K562 (cell line): ENCODE measurements at regions not wholly inside any gene's neighbourhood (a gene's known extent, or its start where the extent isn't known, plus 50 kb on each side); places are given as distances from the start of the nearest gene placed in this dataset.

Experiments
- ARNT ChIP-seq, 2 experiments: fragments of 450-650 bp; IDR thresholded peaks; 2 replicates each; pipeline ENCODE4 v1.6.1; 2016; ENCODE audit warnings: mild to moderate bottlenecking in 1 of 2
- COPS2 ChIP-seq: fragments of 450-650 bp; conservative IDR thresholded peaks from 2 replicates; pipeline ENCODE4 v1.6.1; 2016; ENCODE audit warnings: mild to moderate bottlenecking, moderate library complexity
- ERF ChIP-seq: fragments of 450-650 bp; formaldehyde crosslinking; IDR thresholded peaks from 2 replicates; pipeline ENCODE4 v1.4.0; 2020; ENCODE audit warnings: mild to moderate bottlenecking, mixed read lengths
- GTF2A2 ChIP-seq: IDR thresholded peaks from 2 replicates; pipeline ENCODE4 v1.6.1; 2016; ENCODE audit warnings: mild to moderate bottlenecking, missing genetic modification characterization, missing compliant biosample characterization
- KLF16 ChIP-seq: IDR thresholded peaks from 2 replicates; pipeline ENCODE4 v1.6.1; 2016; ENCODE audit warnings: antibody characterized with exemption
- LCOR ChIP-seq: sonication (generic); formaldehyde crosslinking; IDR thresholded peaks from 2 replicates; pipeline ENCODE4 v1.8.0; 2022; ENCODE audit warnings: mild to moderate bottlenecking, missing genetic modification reagents
- MCM3 ChIP-seq: fragments of 450-650 bp; IDR thresholded peaks from 2 replicates; pipeline ENCODE4 v1.6.1; 2016
- MEF2D ChIP-seq: conservative IDR thresholded peaks from 2 replicates; pipeline ENCODE4 v1.6.1; 2016; ENCODE audit warnings: low read depth, missing genetic modification characterization, missing compliant biosample characterization
- PCBP2 ChIP-seq: fragments of 200-400 bp; formaldehyde crosslinking; IDR thresholded peaks from 2 replicates; pipeline ENCODE4 v1.6.1; 2018; ENCODE audit warnings: low read length, low read depth, mild to moderate bottlenecking, moderate library complexity; ENCODE audit not compliant: poor library complexity, severe bottlenecking
- RBM14 ChIP-seq: fragments of 200-400 bp; formaldehyde crosslinking; IDR thresholded peaks from 2 replicates; pipeline ENCODE4 v1.6.1; 2018; ENCODE audit warnings: low read depth, mild to moderate bottlenecking, low read length, moderate library complexity, borderline replicate concordance; ENCODE audit not compliant: insufficient read depth
- SIN3B ChIP-seq: fragments of 450-650 bp; IDR thresholded peaks from 2 replicates; pipeline ENCODE4 v1.6.1; 2017; ENCODE audit warnings: low read depth, mild to moderate bottlenecking, moderate library complexity
- SMAD3 ChIP-seq: fragments of 450-650 bp; formaldehyde crosslinking; conservative IDR thresholded peaks from 2 replicates; pipeline ENCODE4 v1.4.0; 2020; ENCODE audit warnings: mild to moderate bottlenecking
- SOX6 ChIP-seq: fragments of 450-650 bp; IDR thresholded peaks from 2 replicates; pipeline ENCODE4 v1.6.1; 2014; ENCODE audit warnings: mild to moderate bottlenecking
- SPI1 ChIP-seq: IDR thresholded peaks from 2 replicates; pipeline ENCODE4 v1.6.1; 2011; ENCODE audit warnings: low read depth, low read length, control low read depth, borderline replicate concordance
- THRA ChIP-seq: fragments of 450-650 bp; IDR thresholded peaks from 2 replicates; pipeline ENCODE4 v1.6.1; 2017; ENCODE audit warnings: mild to moderate bottlenecking, moderate library complexity
- XRCC5 ChIP-seq: fragments of 200-400 bp; formaldehyde crosslinking; IDR thresholded peaks from 2 replicates; pipeline ENCODE4 v1.6.1; 2017; ENCODE audit warnings: low read depth, mild to moderate bottlenecking, low read length
- ZNF253 ChIP-seq: fragments of 250-450 bp; sonication (Bioruptor Pico); conservative IDR thresholded peaks from 2 replicates; pipeline ENCODE4 v1.6.1; 2021; ENCODE audit warnings: mild to moderate bottlenecking
- ZNF445 ChIP-seq: fragments of 250-450 bp; sonication (Bioruptor Pico); IDR thresholded peaks from 2 replicates; pipeline ENCODE4 v1.4.0; 2020; ENCODE audit warnings: low read depth, mild to moderate bottlenecking, moderate library complexity
- ZZZ3 ChIP-seq: fragments of 450-650 bp; IDR thresholded peaks from 2 replicates; pipeline ENCODE4 v1.6.1; 2016; ENCODE audit warnings: antibody characterized with exemption, mild to moderate bottlenecking, moderate library complexity
- TF ChIP-seq, protein P1 (sequence below): sonication (generic); formaldehyde crosslinking; IDR thresholded peaks from 2 replicates; pipeline ENCODE4 v1.8.0; 2022; ENCODE audit warnings: mild to moderate bottlenecking, low read depth, missing genetic modification reagents
- TF ChIP-seq, protein P2 (sequence below): fragments of 450-650 bp; formaldehyde crosslinking; IDR thresholded peaks from 2 replicates; pipeline ENCODE4 v1.4.0; 2020; ENCODE audit warnings: mild to moderate bottlenecking, moderate library complexity
- TF ChIP-seq, protein P3 (sequence below), 2 experiments: fragments of 150-350 bp in 1 of 2; IDR thresholded peaks; 2 replicates each; pipeline ENCODE4 v1.6.1; 2012 to 2016; ENCODE audit warnings: low read depth in 2 of 2, low read length in 2 of 2, mild to moderate bottlenecking in 1 of 2, moderate library complexity in 1 of 2

DNA sequence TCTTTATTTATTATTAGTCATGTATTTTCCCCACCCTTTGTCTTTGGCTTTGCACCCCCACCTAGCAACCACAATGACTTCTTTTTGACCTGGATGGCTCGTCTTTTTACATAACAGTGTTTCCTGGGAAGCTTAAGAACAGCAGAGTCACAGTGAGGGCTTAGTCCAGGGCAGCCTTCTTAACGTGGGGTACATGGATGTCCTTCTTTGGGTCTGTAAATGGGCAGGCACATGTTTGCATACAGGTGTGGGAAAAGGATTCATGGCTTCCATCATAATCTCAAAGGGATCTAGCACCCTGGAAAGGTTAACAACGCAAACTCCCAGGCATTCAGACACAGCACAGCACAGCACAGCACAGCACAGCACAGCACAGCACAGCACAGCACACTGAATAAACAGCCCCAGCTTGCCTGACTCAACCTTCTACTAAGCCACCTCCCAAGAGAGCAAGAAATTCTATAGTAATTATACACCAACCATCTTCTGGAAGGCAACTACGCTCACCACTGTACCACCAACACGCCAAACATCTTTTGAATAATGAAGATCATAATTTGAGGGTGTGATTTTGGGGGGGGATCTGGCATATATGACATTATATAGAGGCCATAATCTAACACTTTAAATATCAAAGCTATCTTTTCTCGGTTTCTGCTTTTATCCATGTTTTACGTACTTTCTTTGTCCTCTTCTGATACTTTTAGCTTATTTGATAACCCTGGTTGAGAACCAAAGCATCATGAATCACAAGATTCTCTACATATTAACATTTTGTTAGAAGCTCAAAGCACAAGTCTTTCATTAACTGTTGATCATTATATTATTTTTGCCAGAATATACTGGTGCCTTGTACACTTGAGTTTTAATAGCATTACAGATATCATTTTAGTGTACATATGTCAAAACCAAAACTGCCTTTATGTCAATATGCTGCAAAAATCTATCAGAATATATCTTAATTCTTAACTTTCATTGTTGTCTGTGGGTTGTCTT is 177.2 kb upstream of the KLF14 start (continued):
- TF ChIP-seq SMAD3 (no peak), ARNT (IDR thresholded peaks at IDR 0.05) (no peak; a peak in 1 of 4 replicates), ZZZ3 (no peak), COPS2 (no peak), RBM14 (no peak), MCM3 (no peak), ZNF445 (CRISPR knock-in tag) (no peak), ERF (CRISPR knock-in tag) (0 out of 2 replicates have a peak, but pooled peaks have one; percentile 35), LCOR (CRISPR knock-in tag) (no peak), PCBP2 (no peak), KLF16 (no peak), ZNF253 (CRISPR knock-in tag) (no peak), THRA (no peak), SPI1 (no peak), GTF2A2 (tag) (0 out of 2 replicates have a peak, but pooled peaks have one; percentile 39), SOX6 (no peak), MEF2D (tag) (no peak), SIN3B (no peak), XRCC5 (no peak)
- TF ChIP-seq, protein P1, sequence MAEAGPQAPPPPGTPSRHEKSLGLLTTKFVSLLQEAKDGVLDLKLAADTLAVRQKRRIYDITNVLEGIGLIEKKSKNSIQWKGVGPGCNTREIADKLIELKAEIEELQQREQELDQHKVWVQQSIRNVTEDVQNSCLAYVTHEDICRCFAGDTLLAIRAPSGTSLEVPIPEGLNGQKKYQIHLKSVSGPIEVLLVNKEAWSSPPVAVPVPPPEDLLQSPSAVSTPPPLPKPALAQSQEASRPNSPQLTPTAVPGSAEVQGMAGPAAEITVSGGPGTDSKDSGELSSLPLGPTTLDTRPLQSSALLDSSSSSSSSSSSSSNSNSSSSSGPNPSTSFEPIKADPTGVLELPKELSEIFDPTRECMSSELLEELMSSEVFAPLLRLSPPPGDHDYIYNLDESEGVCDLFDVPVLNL (CRISPR knock-in tag): no peak
- TF ChIP-seq, protein P2, sequence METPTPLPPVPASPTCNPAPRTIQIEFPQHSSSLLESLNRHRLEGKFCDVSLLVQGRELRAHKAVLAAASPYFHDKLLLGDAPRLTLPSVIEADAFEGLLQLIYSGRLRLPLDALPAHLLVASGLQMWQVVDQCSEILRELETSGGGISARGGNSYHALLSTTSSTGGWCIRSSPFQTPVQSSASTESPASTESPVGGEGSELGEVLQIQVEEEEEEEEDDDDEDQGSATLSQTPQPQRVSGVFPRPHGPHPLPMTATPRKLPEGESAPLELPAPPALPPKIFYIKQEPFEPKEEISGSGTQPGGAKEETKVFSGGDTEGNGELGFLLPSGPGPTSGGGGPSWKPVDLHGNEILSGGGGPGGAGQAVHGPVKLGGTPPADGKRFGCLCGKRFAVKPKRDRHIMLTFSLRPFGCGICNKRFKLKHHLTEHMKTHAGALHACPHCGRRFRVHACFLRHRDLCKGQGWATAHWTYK (CRISPR knock-in tag): no peak
- TF ChIP-seq, protein P3, sequence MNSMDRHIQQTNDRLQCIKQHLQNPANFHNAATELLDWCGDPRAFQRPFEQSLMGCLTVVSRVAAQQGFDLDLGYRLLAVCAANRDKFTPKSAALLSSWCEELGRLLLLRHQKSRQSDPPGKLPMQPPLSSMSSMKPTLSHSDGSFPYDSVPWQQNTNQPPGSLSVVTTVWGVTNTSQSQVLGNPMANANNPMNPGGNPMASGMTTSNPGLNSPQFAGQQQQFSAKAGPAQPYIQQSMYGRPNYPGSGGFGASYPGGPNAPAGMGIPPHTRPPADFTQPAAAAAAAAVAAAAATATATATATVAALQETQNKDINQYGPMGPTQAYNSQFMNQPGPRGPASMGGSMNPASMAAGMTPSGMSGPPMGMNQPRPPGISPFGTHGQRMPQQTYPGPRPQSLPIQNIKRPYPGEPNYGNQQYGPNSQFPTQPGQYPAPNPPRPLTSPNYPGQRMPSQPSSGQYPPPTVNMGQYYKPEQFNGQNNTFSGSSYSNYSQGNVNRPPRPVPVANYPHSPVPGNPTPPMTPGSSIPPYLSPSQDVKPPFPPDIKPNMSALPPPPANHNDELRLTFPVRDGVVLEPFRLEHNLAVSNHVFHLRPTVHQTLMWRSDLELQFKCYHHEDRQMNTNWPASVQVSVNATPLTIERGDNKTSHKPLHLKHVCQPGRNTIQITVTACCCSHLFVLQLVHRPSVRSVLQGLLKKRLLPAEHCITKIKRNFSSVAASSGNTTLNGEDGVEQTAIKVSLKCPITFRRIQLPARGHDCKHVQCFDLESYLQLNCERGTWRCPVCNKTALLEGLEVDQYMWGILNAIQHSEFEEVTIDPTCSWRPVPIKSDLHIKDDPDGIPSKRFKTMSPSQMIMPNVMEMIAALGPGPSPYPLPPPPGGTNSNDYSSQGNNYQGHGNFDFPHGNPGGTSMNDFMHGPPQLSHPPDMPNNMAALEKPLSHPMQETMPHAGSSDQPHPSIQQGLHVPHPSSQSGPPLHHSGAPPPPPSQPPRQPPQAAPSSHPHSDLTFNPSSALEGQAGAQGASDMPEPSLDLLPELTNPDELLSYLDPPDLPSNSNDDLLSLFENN (IDR thresholded peaks at IDR 0.05; ENCODE audit: low read depth in 2 of 2, low read length in 2 of 2): no peak
